ENCODE measurements at regions not wholly inside any gene's neighbourhood (a gene's known extent, or its start where the extent isn't known, plus 50 kb on each side); places are given as distances from the start of the nearest gene placed in this dataset.

DNA sequence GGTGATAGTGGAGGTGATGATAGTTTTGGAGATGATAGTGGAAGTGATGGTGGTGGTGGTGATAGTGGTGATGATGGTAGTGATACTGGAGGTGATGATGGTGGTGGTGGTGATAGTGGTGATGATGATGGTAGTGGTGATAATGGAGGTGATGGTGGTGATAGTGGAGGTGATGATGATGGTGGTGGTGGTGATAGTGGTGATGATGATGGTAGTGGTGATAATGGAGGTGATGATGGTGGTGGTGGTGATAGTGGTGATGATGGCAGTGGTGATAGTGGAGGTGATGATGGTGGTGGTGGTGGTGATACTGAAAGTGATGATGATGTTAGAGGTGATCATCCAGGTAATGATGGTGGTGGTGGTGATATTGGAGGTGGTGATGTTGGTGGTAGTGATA, 570.0 kb upstream of the TMEM132C start:
- no peak for DNase-seq

DNA sequence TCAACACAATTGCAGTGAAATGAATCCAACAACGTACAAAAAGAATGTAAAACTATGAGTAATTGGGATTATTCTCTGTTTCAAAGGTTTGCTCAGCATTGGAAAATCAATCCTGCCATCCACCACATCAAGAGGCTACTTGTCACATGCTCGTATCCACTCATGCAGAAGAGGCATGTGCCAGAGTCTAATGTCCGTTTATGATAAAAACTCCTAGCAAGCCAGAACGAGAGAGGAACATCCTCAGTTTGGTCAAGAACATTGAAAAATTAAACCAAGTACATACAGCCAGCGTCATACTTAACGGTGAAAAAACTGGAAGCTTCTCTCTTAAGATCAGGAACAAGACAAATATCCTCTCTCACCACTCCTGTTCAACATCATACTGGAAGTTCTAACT, 563.9 kb upstream of the TMEM132C start:
- DNase-seq = no peak

GRCh38 chr12:127711108-127711507, 555.9 kb upstream of the TMEM132C start:
- DNase-seq = peak; percentile 9

DNA sequence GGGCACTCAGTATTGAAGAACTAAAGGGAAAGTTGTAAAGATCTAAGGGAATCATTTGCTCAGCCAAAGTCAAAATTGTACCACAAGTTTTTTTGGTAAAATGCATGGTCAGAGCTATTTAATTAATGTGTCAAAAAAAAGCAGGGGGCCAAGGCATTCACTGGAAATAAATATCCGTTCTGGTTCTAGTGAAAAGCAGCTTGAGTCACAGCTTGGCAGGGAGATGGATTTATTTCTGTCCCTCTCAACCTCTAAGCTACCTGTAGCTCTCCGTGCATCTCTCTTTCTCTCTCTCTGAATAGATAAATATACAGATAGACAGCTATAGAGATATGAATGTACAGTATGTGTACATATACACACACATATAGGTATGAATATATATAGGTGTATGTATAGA, 554.4 kb upstream of the TMEM132C start:
- DNase-seq = no peak

DNA sequence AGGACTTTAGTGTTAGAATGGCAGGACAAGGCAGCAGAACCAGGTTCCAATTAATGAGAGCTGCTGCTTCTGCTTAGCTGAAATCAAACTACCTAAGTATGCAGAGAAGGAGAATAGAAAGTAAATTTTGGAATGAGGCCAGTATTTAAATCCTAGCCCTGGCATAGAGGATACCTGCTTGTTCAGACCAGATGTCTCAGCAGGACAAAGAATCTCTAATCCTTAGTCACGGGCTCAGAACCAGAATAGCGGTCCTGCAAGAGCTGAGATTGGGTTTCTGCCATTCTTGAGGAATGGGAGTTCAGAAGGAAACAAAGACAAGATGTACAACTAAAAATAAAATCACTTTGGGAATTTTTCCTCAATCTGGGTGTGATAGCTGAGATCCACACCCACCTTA, 550.8 kb upstream of the TMEM132C start:
- DNase-seq = no peak

DNA sequence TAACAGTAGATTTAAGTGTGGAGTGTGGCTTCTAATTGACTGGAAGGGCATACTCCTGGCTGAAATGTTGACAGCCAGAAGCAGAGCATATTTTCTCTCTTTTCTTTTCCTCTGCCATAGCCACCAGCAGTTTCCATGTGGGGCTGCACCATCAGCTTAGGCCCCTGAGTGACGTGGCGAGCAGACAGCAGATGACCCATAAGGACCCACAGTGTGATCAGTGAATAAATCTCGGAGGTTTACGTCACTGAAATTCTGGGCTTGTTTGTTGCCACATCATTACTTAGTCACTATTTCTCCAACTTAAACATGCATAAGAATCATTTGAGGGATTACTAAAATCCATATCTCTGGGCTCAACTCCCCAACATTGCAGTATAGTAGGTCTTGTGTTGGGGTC, 549.7 kb upstream of the TMEM132C start:
- DNase-seq = no peak

- DNase-seq = no peak
Observed at GRCh38 chr12:127720334-127720733, 546.6 kb upstream of the TMEM132C start.

GRCh38 chr12:127722611-127723010, 544.4 kb upstream of the TMEM132C start:
- no peak for DNase-seq

GRCh38 chr12:127723251-127723650, 543.7 kb upstream of the TMEM132C start:
- DNase-seq = peak; percentile 74

DNA sequence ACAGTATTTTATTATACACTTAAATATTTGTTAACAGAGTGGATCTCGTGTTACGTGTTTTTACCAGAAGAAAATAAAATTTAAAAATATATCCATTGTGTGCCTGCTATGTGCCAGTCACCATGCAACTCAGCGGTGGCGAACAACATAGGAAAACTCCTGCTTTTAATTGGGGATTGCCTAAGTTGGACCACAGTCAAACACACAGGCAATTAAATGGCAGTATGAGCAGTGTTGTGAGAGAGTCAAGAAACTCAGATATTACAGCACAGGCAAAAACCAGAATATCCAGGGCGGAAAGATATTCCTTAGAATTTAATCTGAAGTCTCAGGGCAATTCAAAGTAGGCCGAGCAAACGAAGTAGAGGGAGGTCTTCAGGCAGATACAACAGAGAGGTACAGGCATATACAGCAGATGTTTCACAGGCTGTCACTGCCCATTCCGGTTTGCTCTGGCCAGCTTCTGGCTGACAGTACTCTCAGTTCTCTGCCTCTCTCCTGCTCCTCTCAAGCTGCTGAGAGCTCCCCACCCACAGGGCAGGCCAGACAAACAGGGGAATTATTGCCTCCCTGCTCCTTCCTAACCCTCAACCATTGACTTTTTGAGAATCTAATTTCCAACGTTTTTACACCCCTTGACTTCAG, 540.2 kb upstream of the TMEM132C start:
- DNase-seq = no peak

DNA sequence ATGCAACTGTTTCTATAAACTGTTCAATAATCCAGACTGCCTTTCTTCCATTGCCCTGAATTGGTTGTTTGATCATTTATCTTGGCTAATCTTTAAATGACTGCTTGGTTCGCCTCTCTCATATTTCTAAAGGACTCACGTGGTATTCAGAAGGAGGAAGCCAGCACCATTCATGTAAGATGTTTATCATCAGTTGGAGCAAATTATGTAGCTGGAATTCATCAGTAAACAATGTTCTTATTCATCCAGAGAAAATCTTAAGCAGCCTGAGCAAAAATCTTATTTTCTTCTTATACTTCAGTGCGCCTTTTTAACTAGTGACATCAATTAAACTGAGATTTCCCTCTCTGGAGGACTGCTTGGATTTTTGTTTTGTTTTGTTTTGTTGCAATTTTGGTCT, 538.7 kb upstream of the TMEM132C start:
- DNase-seq = no peak

DNA sequence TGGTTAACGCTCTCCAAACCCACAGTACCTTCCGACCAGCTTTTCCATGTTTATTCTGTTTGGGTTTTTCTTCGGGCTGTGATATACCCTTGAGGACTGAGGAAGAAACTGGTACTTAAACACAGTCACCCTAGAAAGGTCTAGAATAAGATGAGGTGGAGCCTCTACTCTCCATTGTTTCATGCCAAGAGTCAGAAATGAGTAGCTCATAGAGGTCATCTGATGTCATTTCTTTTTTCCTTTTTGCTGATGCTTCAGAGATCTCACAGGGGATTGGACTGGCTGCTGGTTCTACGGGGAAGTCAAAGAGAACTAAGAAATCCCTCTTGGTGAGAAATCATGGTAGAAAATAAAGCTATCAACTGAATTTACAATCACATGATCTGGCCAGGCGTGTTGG, 538.2 kb upstream of the TMEM132C start:
- no peak for DNase-seq

DNA sequence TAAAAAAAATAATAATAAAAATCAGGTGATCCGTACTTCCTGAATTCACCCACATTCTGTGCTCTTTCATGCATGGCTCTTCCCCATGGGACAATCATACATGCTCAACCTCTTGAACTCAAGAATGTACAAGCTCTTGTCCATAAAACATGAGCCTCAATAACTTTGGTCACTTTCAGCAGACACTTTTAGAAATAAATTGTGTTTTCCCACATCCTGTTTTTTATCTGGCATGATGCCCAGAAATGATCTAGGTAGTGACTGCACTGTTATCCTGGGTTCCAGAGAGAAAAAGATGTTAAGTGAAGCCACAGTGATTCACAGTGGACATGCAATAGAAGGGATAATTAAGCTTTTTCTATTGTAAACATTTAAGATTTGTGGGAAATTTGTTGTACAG, 537.6 kb upstream of the TMEM132C start:
- peak; percentile 44 for DNase-seq

DNA sequence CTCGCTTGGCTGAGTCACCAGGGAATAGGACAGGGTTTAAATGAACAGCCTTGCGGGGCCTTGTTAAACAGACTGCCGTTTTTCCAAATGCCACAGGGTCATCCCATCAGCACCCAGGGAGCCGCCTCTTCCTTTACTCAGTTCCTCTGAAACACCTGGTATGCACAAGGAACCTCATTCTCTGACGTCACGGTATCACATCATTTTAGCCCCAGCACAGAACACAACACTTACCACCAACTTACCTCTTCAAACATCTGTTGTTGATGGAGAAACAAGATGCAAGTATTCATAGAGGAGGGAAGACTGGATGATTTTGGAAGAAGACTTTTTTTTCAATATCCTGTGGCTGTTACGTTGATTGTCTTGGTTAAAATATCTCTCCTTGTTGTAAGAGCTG, 535.3 kb upstream of the TMEM132C start:
- no peak for DNase-seq

- no peak for DNase-seq
Observed at GRCh38 chr12:127742231-127742630, 524.7 kb upstream of the TMEM132C start.

DNA sequence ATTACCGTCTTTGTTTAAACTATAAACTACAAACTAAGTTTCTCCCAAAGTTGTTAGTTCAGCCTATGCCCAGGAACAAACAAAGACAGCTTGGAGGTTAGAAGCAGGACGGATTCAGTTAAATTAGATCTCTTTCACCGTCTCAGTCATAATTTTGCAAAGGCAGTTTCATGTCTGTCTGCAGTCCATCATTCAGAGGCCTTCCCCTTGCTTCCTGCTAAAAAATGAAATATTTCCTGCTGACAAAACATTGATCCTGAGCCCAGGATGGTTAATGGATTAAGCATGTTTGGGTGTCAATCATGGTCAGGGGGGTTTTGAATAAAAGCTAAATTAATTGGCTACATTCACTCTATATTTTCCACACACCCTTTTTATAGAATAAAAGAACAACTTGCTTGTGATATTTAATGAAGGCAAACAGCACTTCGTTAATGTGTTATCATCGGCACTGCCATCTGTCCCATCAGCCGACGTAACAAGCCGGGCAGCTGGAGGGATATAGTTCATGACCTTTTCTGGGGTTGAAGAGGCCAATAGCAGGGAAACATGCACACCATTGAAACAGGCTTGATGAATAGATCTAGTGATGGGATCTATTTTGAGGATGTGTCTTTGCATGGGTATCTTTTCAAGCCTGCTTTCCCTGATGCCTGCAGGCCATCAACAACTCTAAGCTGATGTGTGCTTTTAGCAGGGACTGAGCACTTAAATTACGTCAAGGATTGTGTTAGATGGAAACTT, 521.3 kb upstream of the TMEM132C start:
- no peak for DNase-seq

DNA sequence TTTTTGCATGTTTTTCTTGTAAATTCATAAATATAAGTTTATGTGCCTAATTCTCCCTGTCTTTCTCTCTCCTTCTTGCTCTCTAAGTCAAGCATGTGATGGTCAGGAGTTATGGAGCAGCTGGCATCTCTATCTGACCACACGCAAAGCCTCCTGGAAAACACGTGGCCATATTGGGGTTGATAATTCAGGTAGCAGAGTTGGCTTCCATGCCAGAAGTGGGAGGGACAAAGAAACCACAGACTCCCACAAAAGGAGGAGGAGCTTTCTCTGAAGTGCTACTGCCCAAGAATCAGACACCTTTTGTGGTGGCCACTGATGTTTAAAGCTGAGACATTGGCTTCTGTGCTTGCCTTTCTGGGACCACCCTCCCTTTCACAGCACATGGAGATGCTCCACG, 517.6 kb upstream of the TMEM132C start:
- DNase-seq = peak; percentile 74

GRCh38 chr12:127750076-127750840, 516.7 kb upstream of the TMEM132C start:
- DNase-seq = peak; percentile 79

GRCh38 chr12:127752802-127753201, 514.2 kb upstream of the TMEM132C start:
- DNase-seq = no peak

DNA sequence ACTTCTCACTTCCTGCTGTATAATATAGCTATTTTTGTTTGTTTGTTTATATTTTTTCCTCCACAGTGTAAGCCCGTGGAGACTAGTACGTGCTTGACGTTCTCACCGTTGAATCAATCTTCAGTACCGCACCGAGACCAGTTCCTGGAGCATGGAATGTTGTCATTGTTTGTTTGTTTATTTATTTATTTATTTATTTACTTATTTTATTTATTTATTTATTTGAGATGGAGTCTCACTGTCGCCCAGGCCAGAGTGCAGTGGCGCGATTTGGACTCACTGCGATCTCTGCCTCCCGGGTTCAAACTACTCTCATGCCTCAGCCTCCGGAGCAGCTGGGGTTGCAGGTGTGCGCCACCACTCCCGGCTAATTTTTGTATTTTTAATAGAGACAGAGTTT, 506.6 kb upstream of the TMEM132C start:
- no peak for DNase-seq

- DNase-seq = no peak
Observed at GRCh38 chr12:127760996-127761395, 506.0 kb upstream of the TMEM132C start.

- DNase-seq = peak; percentile 74
Observed at GRCh38 chr12:127761880-127762279, 505.1 kb upstream of the TMEM132C start.

- DNase-seq = no peak
Observed at GRCh38 chr12:127767656-127768055, 499.3 kb upstream of the TMEM132C start.

GRCh38 chr12:127770118-127770517, 496.9 kb upstream of the TMEM132C start:
- DNase-seq = peak; percentile 99

All from hematopoietic multipotent progenitor cell treated with erythropoietin and hydrocortisone succinate and interleukin-3 and kit ligand, for 6 days (in vitro differentiated cells).